ENCODE measurements at regions not wholly inside any gene's neighbourhood (a gene's known extent, or its start where the extent isn't known, plus 50 kb on each side); places are given as distances from the start of the nearest gene placed in this dataset.

DNA sequence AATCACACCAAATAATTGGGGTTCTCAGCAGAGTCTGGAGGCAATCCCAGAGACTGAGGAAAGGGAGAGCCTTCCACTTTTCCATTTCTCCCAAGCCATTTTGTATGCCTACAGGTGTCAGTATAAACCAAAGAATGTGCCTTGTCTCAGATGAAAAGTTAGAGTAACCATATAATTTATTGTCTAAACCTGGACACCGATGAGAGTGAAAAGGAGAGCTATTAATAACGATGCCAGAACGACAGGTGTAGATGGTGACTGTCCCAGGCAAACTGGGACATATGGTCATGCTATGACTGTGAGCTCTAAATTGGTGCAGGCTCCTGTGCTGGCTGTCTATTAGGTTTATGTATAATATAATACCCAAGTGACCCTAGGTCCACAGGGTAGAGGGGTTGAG, 219.6 kb downstream of the ARHGAP12 start:
- Histone ChIP-seq H3K9ac (ENCODE audit: control insufficient read depth, extremely low read depth, insufficient read depth, low read length) (no peak overlapping the region), H3K79me2 (ENCODE audit: control insufficient read depth, insufficient read depth, low read length) (no peaks in the 10 kb centered on the region), H3K4me2 (ENCODE audit: control insufficient read depth, extremely low read depth, insufficient read depth, low read depth, low read length) (no peak overlapping the region), H3K27ac (ENCODE audit: control insufficient read depth, insufficient read depth, low read length) (no peak overlapping the region), H3K27me3 (ENCODE audit: control insufficient read depth, extremely low read depth, insufficient read depth, low read length) (no peaks in the 10 kb centered on the region), H3K4me1 (ENCODE audit: control insufficient read depth, extremely low read depth, insufficient read depth, low read length) (peaks cover 4% of the 10 kb centered on the region), H3K9me1 (ENCODE audit: control insufficient read depth, extremely low read depth, insufficient read depth, low read length) (no peaks in the 10 kb centered on the region), H4K20me1 (ENCODE audit: control insufficient read depth, extremely low read depth, insufficient read depth, low read length) (no peaks in the 10 kb centered on the region), H2AFZ (ENCODE audit: control insufficient read depth, low read length) (no peak overlapping the region), H3K4me3 (ENCODE audit: control insufficient read depth in 2 of 3, extremely low read depth in 1 of 3, insufficient read depth in 2 of 3, low read depth in 1 of 3, low read length in 3 of 3) (no peak overlapping the region), H3K9me3 (ENCODE audit: control insufficient read depth, low read depth, low read length) (no peaks in the 10 kb centered on the region), H3K36me3 (ENCODE audit: control insufficient read depth in 2 of 2, extremely low read depth in 1 of 2, insufficient read depth in 2 of 2, low read length in 2 of 2) (no peaks in the 10 kb centered on the region)
- FAIRE-seq: peak; percentile 32
- TF ChIP-seq, protein P1, sequence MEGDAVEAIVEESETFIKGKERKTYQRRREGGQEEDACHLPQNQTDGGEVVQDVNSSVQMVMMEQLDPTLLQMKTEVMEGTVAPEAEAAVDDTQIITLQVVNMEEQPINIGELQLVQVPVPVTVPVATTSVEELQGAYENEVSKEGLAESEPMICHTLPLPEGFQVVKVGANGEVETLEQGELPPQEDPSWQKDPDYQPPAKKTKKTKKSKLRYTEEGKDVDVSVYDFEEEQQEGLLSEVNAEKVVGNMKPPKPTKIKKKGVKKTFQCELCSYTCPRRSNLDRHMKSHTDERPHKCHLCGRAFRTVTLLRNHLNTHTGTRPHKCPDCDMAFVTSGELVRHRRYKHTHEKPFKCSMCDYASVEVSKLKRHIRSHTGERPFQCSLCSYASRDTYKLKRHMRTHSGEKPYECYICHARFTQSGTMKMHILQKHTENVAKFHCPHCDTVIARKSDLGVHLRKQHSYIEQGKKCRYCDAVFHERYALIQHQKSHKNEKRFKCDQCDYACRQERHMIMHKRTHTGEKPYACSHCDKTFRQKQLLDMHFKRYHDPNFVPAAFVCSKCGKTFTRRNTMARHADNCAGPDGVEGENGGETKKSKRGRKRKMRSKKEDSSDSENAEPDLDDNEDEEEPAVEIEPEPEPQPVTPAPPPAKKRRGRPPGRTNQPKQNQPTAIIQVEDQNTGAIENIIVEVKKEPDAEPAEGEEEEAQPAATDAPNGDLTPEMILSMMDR (optimal IDR thresholded peaks at IDR 0.05 in 1 of 3, IDR thresholded peaks at IDR 0.05 in 1 of 3, conservative IDR thresholded peaks at IDR 0.05 in 1 of 3; ENCODE audit: extremely low read depth in 1 of 3, insufficient read depth in 2 of 3, low read length in 3 of 3): peak in 1 of 3 experiments; percentile 15
- no peak for TF ChIP-seq EZH2 (IDR thresholded peaks at IDR 0.05; ENCODE audit: low read length)
- DNase-seq (ENCODE audit: low read depth, low spot score): no peak
- dilution Hi-C loops (cut with MboI; ENCODE audit: extremely low pct_ligation_motif_present, low sequenced_read_pairs): no loop called here

DNA sequence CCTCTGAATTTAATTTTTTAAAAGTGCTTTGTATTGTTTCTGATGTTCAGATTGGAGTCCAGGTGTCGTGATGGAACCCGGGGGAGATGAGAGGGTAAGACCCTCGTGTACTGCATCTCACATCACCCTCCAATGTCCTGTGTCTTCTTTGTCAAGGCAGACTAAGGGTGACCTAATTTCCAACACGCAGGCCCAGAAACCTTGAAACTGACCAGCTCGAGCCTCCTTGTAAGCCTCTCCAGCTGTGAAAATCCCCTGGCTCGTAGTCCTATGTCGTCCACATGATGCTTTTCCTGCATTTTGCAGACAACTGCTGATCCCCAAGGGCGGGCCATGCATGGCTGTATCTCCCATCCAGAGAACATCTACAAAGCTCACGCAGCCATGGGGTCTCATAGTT, 220.2 kb downstream of the ARHGAP12 start:
- H3K4me3 ChIP-seq (ENCODE audit: control insufficient read depth in 2 of 3, extremely low read depth in 1 of 3, insufficient read depth in 2 of 3, low read depth in 1 of 3, low read length in 3 of 3): no peak overlapping the region
- dilution Hi-C loops (cut with MboI; ENCODE audit: extremely low pct_ligation_motif_present, low sequenced_read_pairs): no loop called here
- no peaks in the 10 kb centered on the region for H4K20me1 ChIP-seq (ENCODE audit: control insufficient read depth, extremely low read depth, insufficient read depth, low read length)
- no peaks in the 10 kb centered on the region for H3K79me2 ChIP-seq (ENCODE audit: control insufficient read depth, insufficient read depth, low read length)
- no peaks in the 10 kb centered on the region for H3K36me3 ChIP-seq (ENCODE audit: control insufficient read depth in 2 of 2, extremely low read depth in 1 of 2, insufficient read depth in 2 of 2, low read length in 2 of 2)
- H3K27ac ChIP-seq (ENCODE audit: control insufficient read depth, insufficient read depth, low read length): no peak overlapping the region
- FAIRE-seq: no peak
- no peak overlapping the region for H3K9ac ChIP-seq (ENCODE audit: control insufficient read depth, extremely low read depth, insufficient read depth, low read length)
- no peak overlapping the region for H2AFZ ChIP-seq (ENCODE audit: control insufficient read depth, low read length)
- no peaks in the 10 kb centered on the region for H3K27me3 ChIP-seq (ENCODE audit: control insufficient read depth, extremely low read depth, insufficient read depth, low read length)
- no peaks in the 10 kb centered on the region for H3K9me1 ChIP-seq (ENCODE audit: control insufficient read depth, extremely low read depth, insufficient read depth, low read length)
- no peak for TF ChIP-seq EZH2 (IDR thresholded peaks at IDR 0.05; ENCODE audit: low read length)
- TF ChIP-seq, protein P1 (optimal IDR thresholded peaks at IDR 0.05 in 1 of 3, IDR thresholded peaks at IDR 0.05 in 1 of 3, conservative IDR thresholded peaks at IDR 0.05 in 1 of 3; ENCODE audit: extremely low read depth in 1 of 3, insufficient read depth in 2 of 3, low read length in 3 of 3): no peak
- no peaks in the 10 kb centered on the region for H3K9me3 ChIP-seq (ENCODE audit: control insufficient read depth, low read depth, low read length)
- H3K4me1 ChIP-seq (ENCODE audit: control insufficient read depth, extremely low read depth, insufficient read depth, low read length): peaks cover 4% of the 10 kb centered on the region
- no peak for DNase-seq (ENCODE audit: low read depth, low spot score)
- H3K4me2 ChIP-seq (ENCODE audit: control insufficient read depth, extremely low read depth, insufficient read depth, low read depth, low read length): no peak overlapping the region
